ENCODE measurements at regions not wholly inside any gene's neighbourhood (a gene's known extent, or its start where the extent isn't known, plus 50 kb on each side); places are given as distances from the start of the nearest gene placed in this dataset.

- Mint-ChIP-seq H3K9me3 (ENCODE audit: unreplicated experiment) (no peaks in the 10 kb centered on the region), H3K4me3 (ENCODE audit: unreplicated experiment) (no peak overlapping the region), H3K4me1 (ENCODE audit: low read depth, unreplicated experiment) (no peaks in the 10 kb centered on the region), H3K27me3 (ENCODE audit: insufficient read depth, unreplicated experiment) (peaks cover 9% of the 10 kb centered on the region), H3K36me3 (ENCODE audit: insufficient read depth, unreplicated experiment) (no peaks in the 10 kb centered on the region), H3K27ac (ENCODE audit: unreplicated experiment) (no peak overlapping the region)
- H3K4me3 ChIP-seq (ENCODE audit: low read depth, low read length) = no peak overlapping the region
- BruUV-seq (replicated peaks) = no TSS peak
- POLR2A ChIA-PET = no interaction called here
- H3K36me3 ChIP-seq (ENCODE audit: control insufficient read depth, insufficient read depth, low read length) = no peaks in the 10 kb centered on the region
- no peak for TF ChIP-seq CTCF (IDR thresholded peaks at IDR 0.05; ENCODE audit: insufficient read depth in 1 of 2, low read depth in 1 of 2, low read length in 1 of 2, severe bottlenecking in 1 of 2, unreplicated experiment in 1 of 2)
- DNase-seq = no peak
- no peaks in the 10 kb centered on the region for H3K9me3 ChIP-seq
- H3K27me3 ChIP-seq (replicated peaks; ENCODE audit: control insufficient read depth, insufficient read depth, low read length) = no peaks in the 10 kb centered on the region
- CTCF ChIA-PET = no interaction called here
- intact Hi-C loops (cut with micrococcal nuclease; ENCODE audit: unreplicated experiment) = no loop called here
- no peaks in the 10 kb centered on the region for H3K4me1 ChIP-seq
These were observed 122.6 kb upstream of the SERPINE2 start for GRCh38 chr2:224161712-224162111.

GRCh38 chr2:224160917-224161316 is 121.8 kb upstream of the SERPINE2 start:
- Histone ChIP-seq H3K36me3 (ENCODE audit: control insufficient read depth, insufficient read depth, low read length) (no peaks in the 10 kb centered on the region), H3K4me1 (no peaks in the 10 kb centered on the region), H3K9me3 (no peaks in the 10 kb centered on the region), H3K27me3 (replicated peaks; ENCODE audit: control insufficient read depth, insufficient read depth, low read length) (no peaks in the 10 kb centered on the region), H3K4me3 (ENCODE audit: low read depth, low read length) (no peak overlapping the region)
- no peak for DNase-seq
- Mint-ChIP-seq H3K4me1 (ENCODE audit: low read depth, unreplicated experiment) (no peaks in the 10 kb centered on the region), H3K9me3 (ENCODE audit: unreplicated experiment) (no peaks in the 10 kb centered on the region), H3K4me3 (ENCODE audit: unreplicated experiment) (no peak overlapping the region), H3K27me3 (ENCODE audit: insufficient read depth, unreplicated experiment) (peaks cover 9% of the 10 kb centered on the region), H3K27ac (ENCODE audit: unreplicated experiment) (no peak overlapping the region), H3K36me3 (ENCODE audit: insufficient read depth, unreplicated experiment) (no peaks in the 10 kb centered on the region)
- ChIA-PET CTCF (no interaction called here), POLR2A (no interaction called here)
- BruUV-seq (replicated peaks) = no TSS peak
- TF ChIP-seq CTCF (IDR thresholded peaks at IDR 0.05; ENCODE audit: insufficient read depth in 1 of 2, low read depth in 1 of 2, low read length in 1 of 2, severe bottlenecking in 1 of 2, unreplicated experiment in 1 of 2) = no peak
- intact Hi-C loops (cut with micrococcal nuclease; ENCODE audit: unreplicated experiment) = no loop called here

GRCh38 chr2:224159345-224159928 is 120.4 kb upstream of the SERPINE2 start:
- BruUV-seq (replicated peaks) = no TSS peak
- Mint-ChIP-seq H3K36me3 (ENCODE audit: insufficient read depth, unreplicated experiment) (no peaks in the 10 kb centered on the region), H3K27me3 (ENCODE audit: insufficient read depth, unreplicated experiment) (peaks cover 5% of the 10 kb centered on the region), H3K4me3 (ENCODE audit: unreplicated experiment) (no peak overlapping the region), H3K27ac (ENCODE audit: unreplicated experiment) (no peak overlapping the region), H3K9me3 (ENCODE audit: unreplicated experiment) (no peaks in the 10 kb centered on the region), H3K4me1 (ENCODE audit: low read depth, unreplicated experiment) (no peaks in the 10 kb centered on the region)
- H3K4me3 ChIP-seq (ENCODE audit: low read depth, low read length) = no peak overlapping the region
- DNase-seq = no peak
- H3K9me3 ChIP-seq = no peaks in the 10 kb centered on the region
- no peaks in the 10 kb centered on the region for H3K27me3 ChIP-seq (replicated peaks; ENCODE audit: control insufficient read depth, insufficient read depth, low read length)
- CTCF ChIA-PET = no interaction called here
- no peaks in the 10 kb centered on the region for H3K4me1 ChIP-seq
- no peaks in the 10 kb centered on the region for H3K36me3 ChIP-seq (ENCODE audit: control insufficient read depth, insufficient read depth, low read length)
- TF ChIP-seq CTCF (IDR thresholded peaks at IDR 0.05; ENCODE audit: insufficient read depth in 1 of 2, low read depth in 1 of 2, low read length in 1 of 2, severe bottlenecking in 1 of 2, unreplicated experiment in 1 of 2) = no peak
- intact Hi-C loops (cut with micrococcal nuclease; ENCODE audit: unreplicated experiment) = no loop called here
- POLR2A ChIA-PET = no interaction called here

Data from Caco-2 (cell line).